GM18909 (cell line): ENCODE measurements at regions not wholly inside any gene's neighbourhood (a gene's known extent, or its start where the extent isn't known, plus 50 kb on each side); places are given as distances from the start of the nearest gene placed in this dataset.
"Not testable (repeated sequence)": the region's sequence is repeated elsewhere in the genome, so short reads cannot be mapped to it uniquely, and the experiment has no call there.

ENCODE experiments used
- ATAC-seq: cut with Tn5 transposase; IDR thresholded peaks from one replicate; pipeline ENCODE4 v1.9.1; 2021; ENCODE audit warnings: mild to moderate bottlenecking; ENCODE audit not compliant: unreplicated experiment, poor library complexity

DNA sequence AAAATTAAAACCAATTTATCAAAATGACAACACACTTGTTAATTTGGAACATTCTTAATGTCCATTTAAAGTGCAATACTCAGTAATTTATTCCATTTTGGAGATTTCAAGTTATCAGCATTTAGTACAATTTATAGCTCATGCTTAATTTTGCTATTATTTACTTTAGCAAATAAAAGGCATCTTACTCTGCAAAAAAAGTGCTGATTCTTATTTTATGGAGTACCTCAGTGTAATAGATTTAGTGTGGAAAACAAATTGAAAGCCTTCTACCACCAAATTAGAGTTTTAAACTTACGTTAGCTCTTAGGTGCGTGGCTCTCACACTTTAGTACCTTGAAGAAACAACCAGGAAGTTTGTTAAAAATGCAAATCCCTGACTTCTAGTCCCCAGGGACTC, 208.4 kb upstream of the NRIP1 start:
- ATAC-seq, result no peak

DNA sequence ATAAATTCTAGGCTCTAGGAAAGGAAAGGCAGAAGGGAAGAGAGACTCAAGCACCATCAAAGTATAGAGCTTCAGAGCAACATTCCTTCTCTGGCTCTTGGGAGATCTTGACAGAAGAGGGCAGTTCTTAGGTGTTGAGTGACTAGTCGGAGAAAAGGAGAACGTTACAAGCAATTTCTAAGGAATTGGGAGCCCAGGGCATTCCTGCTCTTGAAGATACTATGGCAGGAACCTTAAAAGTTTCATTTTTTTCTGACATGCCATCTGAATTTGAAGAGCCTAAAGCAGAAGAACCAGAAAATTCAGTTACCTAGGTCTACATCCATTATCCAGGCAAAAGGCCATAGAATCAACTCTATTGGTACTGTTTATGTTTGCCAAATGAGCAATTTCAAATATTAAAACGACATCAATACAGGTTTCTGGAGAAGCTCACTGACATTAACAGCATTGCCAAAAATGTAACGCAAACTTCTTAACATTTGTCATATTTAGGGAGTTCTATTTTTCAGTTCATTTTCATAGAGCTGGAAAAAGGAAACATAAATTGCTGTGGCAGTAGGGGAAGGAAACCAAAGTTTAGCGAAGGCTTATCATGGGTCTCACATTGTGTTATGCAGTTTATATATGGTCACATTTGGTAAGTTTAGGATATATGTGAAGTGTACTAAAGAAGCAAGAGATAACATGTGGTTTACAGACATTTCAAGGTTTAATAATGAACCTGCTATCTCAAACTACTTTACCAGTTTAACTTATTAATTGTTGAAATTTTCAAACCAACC, 210.1 kb upstream of the NRIP1 start:
- no peak for ATAC-seq

- no peak for ATAC-seq
These were observed 210.9 kb upstream of the NRIP1 start for GRCh38 chr21:15275615-15276235.

GRCh38 chr21:15276243-15276642, 211.4 kb upstream of the NRIP1 start:
- ATAC-seq, result no peak

DNA sequence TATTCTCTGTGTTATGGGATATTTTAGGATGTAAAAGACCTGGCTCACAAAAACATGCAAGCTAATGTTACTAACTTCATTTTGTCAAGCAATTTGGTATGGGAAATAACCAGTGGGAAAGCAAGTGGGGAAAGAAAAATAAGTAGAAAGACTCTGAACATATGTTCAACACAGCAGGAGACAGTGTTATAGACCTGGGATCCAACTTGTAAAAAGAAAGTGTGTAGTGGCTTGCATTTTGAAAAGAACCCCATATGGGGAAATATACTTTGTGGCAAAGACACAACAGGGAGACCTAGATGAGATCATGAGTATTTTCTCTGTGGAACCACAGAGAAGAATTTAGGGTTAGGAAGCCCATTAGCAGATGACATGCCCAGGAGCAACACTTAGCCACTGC, 212.7 kb upstream of the NRIP1 start:
- ATAC-seq, result no peak

DNA sequence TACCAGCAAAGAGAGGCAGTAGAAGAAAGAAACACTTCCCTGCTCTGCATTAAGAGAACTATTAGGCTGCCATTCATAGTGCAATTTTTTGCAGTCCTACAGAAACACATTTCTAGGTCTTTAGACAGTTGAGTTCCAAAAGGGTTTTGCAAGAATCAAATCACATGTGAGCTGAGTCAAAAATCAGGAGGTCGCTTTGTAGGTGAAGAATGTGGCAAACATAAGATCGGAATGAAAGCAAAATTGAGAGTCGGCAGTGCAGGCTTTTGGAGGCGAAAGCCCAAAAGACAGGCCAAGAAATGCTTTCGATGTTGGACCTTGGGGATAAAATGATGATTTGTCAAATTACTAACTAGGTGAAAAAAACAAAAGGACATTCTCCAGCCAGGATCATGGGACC, 213.5 kb upstream of the NRIP1 start:
- no peak for ATAC-seq

DNA sequence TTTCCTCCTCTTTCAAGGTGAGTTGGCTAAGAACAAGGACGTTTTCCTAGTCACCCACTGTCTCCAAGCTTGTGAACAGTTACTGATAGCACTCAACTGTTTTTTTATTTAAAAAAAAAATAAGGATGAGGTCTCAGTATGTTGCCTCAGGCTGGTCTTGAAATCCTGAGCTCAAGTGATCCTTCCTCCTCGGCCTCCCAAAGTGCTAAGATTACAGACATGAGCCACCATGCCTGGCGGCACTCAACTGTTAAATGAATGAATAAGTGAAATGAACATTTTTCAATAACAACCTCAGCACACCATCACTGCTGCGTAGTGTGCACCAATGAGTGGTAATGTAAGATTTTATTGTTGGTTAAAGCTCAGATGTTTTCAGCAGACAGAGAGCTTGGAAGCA, 214.1 kb upstream of the NRIP1 start:
- no peak for ATAC-seq

- ATAC-seq, result no peak
These were observed 214.7 kb upstream of the NRIP1 start for GRCh38 chr21:15279482-15279881.

GRCh38 chr21:15281714-15282113, 216.9 kb upstream of the NRIP1 start:
- ATAC-seq, result no peak

GRCh38 chr21:15282665-15283064, 217.9 kb upstream of the NRIP1 start:
- ATAC-seq, result no peak

DNA sequence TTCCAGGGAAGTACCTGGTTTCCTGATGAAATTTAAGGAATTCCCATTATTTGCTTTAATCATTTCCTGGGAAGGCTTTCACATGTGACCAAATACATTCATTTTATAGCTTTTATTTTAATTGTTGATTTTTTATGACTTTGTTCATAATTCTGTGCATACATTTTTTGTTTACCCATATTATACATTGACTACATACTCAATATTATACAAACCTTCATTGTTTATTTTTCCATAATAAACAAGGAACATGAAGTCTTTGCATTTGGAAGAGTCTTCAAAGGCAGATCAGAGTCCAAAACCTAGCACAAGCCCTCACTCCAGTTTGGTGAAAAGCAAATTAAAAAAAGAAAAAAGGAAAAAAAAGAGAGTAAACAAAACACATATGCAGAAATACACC, 218.3 kb upstream of the NRIP1 start:
- no peak for ATAC-seq

GRCh38 chr21:15283789-15284188, 219.0 kb upstream of the NRIP1 start:
- ATAC-seq, result no peak

DNA sequence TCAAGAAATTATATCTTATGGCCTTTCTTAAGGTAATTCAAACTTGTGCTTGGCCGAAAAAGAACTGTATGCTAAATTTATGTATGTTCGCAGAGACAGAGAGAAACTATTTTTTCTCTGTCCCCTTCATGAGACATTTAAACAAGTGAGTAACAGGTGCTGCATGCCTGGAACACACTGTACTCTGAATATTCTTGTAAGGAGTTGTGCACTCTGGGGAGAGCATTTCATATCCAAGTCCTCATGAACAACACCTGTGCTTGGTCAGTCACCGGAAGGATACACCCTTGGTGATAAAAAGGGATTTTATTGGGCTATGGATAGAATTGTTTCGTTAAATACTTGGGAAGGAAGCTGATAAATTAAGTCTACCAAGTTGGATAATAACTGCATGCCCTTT, 220.8 kb upstream of the NRIP1 start:
- no peak for ATAC-seq

- ATAC-seq, result no peak
These were observed 224.4 kb upstream of the NRIP1 start for GRCh38 chr21:15289246-15289645.

DNA sequence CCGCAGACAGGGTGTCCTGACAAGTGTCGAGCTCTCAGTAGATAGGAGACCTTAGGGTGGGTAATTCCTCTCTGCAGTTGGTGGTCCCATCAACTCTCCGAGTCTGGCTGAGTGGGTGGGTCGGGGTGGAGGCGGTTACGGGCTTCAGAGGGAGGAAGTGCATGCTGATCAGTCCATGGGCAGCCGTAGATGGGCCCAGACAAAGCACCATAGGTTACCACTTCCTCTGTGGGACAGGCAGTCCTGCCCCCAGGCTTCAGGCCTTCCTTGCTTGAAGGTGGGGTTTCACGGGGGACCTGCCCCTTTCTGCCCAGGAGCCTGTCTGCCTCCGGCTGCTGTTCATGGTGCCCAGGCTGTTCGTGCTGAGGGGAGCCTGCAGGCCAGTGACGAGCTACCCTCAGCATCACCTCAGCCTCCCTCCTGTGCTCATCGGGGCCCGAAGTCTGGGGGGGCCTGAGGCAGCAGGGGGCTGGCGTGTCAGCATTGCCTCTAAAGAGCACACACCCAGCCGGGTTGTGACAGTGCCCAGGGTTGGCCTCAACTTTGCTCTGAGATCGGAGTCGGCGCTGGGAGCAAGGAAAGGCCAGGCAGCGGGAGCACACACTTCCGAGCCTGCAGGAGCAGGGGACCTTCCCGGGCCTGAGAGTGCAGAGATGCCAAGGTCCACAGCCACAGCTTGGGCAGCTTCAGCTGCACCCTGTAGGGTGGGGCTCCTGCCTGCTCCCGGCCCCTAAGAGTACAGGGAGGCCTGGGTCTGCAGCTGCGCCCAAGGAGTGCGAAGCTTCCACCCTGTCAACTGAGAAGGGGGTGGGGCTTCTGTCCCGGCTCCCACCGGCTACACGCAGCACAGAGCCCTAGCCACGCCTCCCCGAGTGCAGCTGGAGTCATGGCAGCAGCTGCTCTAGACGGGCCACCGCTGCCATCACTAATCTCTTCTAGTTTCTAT, 225.4 kb upstream of the NRIP1 start:
- no peak for ATAC-seq

DNA sequence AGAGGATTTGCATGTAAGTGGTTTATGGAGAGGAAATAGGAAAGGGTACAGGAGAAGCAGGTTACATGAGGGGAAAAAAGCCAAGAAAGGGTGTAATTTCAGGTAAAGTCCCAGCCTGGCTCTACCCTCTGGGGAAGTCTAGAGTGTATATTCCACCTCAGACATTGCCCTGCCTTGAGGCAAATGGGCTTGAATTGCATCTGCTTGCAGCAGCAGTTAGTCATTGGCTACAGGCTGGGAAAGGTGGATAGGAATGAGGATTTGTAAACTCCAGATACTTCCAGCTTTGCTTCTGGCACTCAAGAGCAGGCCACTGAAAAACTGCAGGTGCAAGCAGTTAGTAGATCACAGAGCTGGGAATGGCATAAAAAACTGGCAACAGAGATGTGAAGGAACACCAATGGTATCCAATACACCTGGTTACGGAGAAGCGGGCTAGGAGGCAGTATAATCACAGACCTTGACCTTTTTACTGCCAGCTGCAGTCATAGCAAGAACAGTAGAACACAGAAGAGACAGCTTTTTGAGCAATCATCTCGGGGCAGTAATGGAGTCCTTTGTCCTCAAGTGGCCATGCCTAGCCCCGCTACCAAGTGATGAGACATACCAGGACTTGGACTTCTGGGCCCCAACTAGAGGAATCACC, 226.9 kb upstream of the NRIP1 start:
- no peak for ATAC-seq

DNA sequence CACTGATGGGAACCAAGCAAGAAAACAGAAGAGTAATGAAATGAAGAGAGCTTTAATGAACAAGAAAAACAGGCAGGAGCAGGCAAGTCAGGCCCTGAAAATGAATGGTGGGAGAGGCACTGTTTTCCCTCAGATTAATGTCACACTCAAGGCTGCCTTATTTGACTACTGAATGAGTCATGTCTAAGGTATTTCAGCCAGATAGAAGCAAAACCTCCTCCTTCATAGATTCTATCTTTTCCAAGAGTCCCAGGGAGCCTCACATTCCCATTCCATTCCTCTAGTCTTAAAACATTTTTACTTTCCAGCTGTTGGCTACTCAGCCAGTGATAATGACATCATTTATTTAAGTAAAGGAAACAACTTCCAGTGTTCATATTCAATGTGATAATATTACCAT, 228.4 kb upstream of the NRIP1 start:
- ATAC-seq, result no peak

GRCh38 chr21:15295875-15296274, 231.1 kb upstream of the NRIP1 start:
- ATAC-seq, result no peak

GRCh38 chr21:15297824-15298223, 233.0 kb upstream of the NRIP1 start:
- ATAC-seq, result no peak

GRCh38 chr21:15298306-15298705, 233.5 kb upstream of the NRIP1 start:
- no peak for ATAC-seq

DNA sequence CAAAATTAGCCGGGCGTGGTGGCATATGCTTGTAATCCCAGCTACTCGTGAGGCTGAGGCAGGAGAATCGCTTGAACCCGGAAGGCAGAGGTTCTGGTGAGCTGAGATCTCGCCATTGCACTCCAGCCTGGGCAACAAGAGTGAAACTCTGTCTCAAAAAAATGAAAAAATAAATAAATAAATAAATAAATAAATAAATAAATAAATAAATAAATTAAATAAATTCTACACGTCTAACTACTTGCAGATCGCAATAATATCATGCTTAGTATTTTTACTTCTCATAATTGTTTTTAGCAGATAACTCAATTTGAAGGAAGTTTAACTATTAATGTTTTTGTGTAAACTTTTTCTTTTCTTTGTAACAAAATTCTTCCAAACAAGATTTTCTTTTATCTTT, 234.0 kb upstream of the NRIP1 start:
- not testable (repeated sequence) for ATAC-seq
